ENCODE measurements at regions not wholly inside any gene's neighbourhood (a gene's known extent, or its start where the extent isn't known, plus 50 kb on each side); places are given as distances from the start of the nearest gene placed in this dataset.

DNA sequence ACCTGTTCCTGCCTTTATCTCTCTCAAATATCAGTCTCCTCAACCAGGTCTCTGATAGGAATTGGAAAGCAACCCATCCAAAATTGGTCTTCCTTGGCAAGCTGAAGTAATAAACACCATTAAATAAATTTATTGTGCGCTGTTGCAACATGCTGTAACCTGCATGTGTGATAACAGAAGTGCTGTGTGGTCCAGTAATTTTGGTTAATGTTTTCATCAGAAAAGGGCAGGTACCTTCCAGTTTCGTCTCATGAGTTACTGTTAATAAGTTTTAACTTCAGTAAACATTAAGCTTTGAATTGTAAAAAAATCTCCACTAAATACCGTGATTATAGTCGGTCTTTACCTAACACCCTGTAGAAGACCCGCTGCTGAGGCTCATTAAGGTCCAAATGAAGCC, 624.7 kb downstream of the TNS3 start:
- no peak for TF ChIP-seq POLR2A (IDR thresholded peaks at IDR 0.05)
- TF ChIP-seq, protein P1, sequence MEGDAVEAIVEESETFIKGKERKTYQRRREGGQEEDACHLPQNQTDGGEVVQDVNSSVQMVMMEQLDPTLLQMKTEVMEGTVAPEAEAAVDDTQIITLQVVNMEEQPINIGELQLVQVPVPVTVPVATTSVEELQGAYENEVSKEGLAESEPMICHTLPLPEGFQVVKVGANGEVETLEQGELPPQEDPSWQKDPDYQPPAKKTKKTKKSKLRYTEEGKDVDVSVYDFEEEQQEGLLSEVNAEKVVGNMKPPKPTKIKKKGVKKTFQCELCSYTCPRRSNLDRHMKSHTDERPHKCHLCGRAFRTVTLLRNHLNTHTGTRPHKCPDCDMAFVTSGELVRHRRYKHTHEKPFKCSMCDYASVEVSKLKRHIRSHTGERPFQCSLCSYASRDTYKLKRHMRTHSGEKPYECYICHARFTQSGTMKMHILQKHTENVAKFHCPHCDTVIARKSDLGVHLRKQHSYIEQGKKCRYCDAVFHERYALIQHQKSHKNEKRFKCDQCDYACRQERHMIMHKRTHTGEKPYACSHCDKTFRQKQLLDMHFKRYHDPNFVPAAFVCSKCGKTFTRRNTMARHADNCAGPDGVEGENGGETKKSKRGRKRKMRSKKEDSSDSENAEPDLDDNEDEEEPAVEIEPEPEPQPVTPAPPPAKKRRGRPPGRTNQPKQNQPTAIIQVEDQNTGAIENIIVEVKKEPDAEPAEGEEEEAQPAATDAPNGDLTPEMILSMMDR (IDR thresholded peaks at IDR 0.05 in 4 of 5, conservative IDR thresholded peaks at IDR 0.05 in 1 of 5): no peak
- Histone ChIP-seq H3K27me3 (no peaks in the 10 kb centered on the region), H3K4me3 (no peak overlapping the region), H3K4me1 (no peaks in the 10 kb centered on the region), H3K36me3 (no peaks in the 10 kb centered on the region), H3K9me3 (no peaks in the 10 kb centered on the region), H3K27ac (no peak overlapping the region)
- no peak for ATAC-seq
- intact Hi-C loops (cut with DNase I; ENCODE audit: low total_unique reads): no loop called here
- in situ Hi-C loops (cut with MboI; ENCODE audit: low sequenced_read_pairs in 4 of 4): no loop called here
- DNase-seq: no peak

DNA sequence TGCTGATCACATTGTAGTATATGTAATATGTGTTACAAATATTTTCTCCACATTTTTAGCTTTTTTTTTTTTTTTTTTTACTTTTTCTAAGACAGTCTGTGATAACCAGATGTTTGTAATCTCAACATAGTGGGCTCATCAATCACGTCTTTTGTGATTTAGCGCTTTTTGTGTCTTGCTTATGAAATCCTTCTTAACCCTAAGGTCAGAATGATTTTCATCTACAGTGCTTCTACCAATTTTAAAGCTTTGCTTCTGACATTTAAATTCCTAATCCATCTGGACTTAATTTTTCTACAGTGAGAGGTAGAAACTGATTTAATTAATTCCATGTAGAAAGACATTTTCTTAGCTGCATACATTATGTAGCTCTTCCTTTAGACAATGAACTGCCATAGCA, 626.4 kb downstream of the TNS3 start:
- H3K4me3 ChIP-seq: no peak overlapping the region
- H3K27me3 ChIP-seq: no peaks in the 10 kb centered on the region
- intact Hi-C loops (cut with DNase I; ENCODE audit: low total_unique reads): no loop called here
- no peaks in the 10 kb centered on the region for H3K4me1 ChIP-seq
- no peaks in the 10 kb centered on the region for H3K9me3 ChIP-seq
- TF ChIP-seq, protein P1 (IDR thresholded peaks at IDR 0.05 in 4 of 5, conservative IDR thresholded peaks at IDR 0.05 in 1 of 5): no peak
- TF ChIP-seq POLR2A (IDR thresholded peaks at IDR 0.05): no peak
- no peaks in the 10 kb centered on the region for H3K36me3 ChIP-seq
- DNase-seq (no peak), ATAC-seq (no peak)
- in situ Hi-C loops (cut with MboI; ENCODE audit: low sequenced_read_pairs in 4 of 4): no loop called here
- H3K27ac ChIP-seq: no peak overlapping the region

DNA sequence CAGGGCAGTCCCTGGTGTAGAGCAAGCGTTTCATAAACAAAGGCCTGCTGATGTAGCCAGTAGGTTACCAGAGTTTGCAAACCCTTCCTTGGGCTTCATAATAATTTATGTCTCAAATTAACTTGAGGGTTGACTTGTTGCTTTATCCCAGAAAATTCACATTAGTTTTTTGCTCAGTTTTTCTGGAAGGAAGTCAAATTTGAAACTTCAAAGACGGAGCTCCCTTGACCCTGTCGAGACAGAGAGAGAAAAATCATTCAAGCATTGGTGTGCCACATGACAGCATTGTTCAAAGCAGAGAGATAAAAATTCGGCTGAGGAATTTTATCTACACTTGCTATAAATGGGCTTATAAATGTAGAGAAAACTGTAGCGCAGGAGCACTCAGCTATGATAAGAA, 627.7 kb downstream of the TNS3 start:
- Histone ChIP-seq H3K4me3 (no peak overlapping the region), H3K27me3 (no peaks in the 10 kb centered on the region), H3K27ac (no peak overlapping the region), H3K4me1 (no peaks in the 10 kb centered on the region), H3K36me3 (no peaks in the 10 kb centered on the region), H3K9me3 (no peaks in the 10 kb centered on the region)
- intact Hi-C loops (cut with DNase I; ENCODE audit: low total_unique reads): no loop called here
- ATAC-seq (no peak), DNase-seq (no peak)
- in situ Hi-C loops (cut with MboI; ENCODE audit: low sequenced_read_pairs in 4 of 4): no loop called here
- no peak for TF ChIP-seq POLR2A (IDR thresholded peaks at IDR 0.05)
- TF ChIP-seq, protein P1 (IDR thresholded peaks at IDR 0.05 in 4 of 5, conservative IDR thresholded peaks at IDR 0.05 in 1 of 5): no peak

DNA sequence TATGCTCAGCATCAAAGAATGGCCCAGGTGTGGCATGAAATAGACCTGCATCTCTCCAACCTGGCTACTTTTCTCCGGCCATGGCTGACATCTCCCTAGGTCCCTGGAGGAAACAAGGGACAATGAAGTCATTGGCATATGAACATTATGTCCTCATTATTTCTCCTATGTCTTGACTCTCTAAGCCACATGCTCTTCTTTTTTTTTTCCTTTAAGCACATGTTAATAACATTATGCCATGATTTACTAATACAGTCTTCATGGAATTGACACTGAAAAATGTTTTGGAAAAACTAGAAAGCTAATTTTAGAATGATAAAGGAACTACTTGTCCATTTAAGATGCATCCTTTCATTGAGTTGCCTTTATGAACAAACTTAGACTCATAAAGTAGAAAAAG, 628.9 kb downstream of the TNS3 start:
- no peaks in the 10 kb centered on the region for H3K27me3 ChIP-seq
- DNase-seq (no peak), ATAC-seq (no peak)
- in situ Hi-C loops (cut with MboI; ENCODE audit: low sequenced_read_pairs in 4 of 4): no loop called here
- H3K4me3 ChIP-seq: no peak overlapping the region
- TF ChIP-seq POLR2A (IDR thresholded peaks at IDR 0.05): no peak
- TF ChIP-seq, protein P1 (IDR thresholded peaks at IDR 0.05 in 4 of 5, conservative IDR thresholded peaks at IDR 0.05 in 1 of 5): no peak
- H3K9me3 ChIP-seq: no peaks in the 10 kb centered on the region
- H3K27ac ChIP-seq: no peak overlapping the region
- intact Hi-C loops (cut with DNase I; ENCODE audit: low total_unique reads): no loop called here
- no peaks in the 10 kb centered on the region for H3K36me3 ChIP-seq
- H3K4me1 ChIP-seq: no peaks in the 10 kb centered on the region

DNA sequence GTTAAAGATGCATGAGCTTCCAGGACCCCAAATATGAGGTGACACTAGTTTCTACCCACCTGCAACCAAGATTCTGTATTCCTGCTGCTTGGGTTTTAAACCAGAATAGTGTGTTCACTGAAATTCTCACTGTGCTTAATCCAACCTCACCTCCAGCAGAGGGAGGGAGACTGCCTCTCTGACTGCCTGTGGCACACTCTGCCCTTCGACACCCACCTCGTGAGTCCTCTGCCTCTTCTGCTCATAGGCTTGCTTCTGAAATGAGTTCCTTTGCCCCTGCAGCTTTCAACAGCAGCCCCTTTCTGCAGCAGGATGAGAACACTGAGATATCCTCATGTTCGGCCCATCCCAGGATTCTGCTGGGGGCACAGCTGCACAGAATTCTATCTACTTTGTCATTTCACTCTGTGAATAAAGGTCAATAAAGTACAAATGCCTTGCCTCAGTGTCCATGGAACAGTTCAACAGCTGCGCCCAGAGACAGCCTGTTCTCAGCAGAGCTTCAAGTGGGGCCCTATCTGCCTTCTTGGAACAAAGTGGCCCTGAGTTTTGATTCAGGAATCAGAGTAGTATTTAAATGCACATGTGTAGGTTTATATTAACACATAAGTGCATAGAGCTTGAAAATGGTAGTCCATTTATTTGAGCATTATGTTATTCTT, 632.5 kb downstream of the TNS3 start:
- H3K9me3 ChIP-seq: no peaks in the 10 kb centered on the region
- in situ Hi-C loops (cut with MboI; ENCODE audit: low sequenced_read_pairs in 4 of 4): no loop called here
- H3K27ac ChIP-seq: no peak overlapping the region
- H3K27me3 ChIP-seq: no peaks in the 10 kb centered on the region
- DNase-seq (no peak), ATAC-seq (no peak)
- H3K4me1 ChIP-seq: no peaks in the 10 kb centered on the region
- intact Hi-C loops (cut with DNase I; ENCODE audit: low total_unique reads): no loop called here
- no peak overlapping the region for H3K4me3 ChIP-seq
- TF ChIP-seq POLR2A (IDR thresholded peaks at IDR 0.05): no peak
- TF ChIP-seq, protein P1 (IDR thresholded peaks at IDR 0.05 in 4 of 5, conservative IDR thresholded peaks at IDR 0.05 in 1 of 5): no peak
- H3K36me3 ChIP-seq: no peaks in the 10 kb centered on the region
